ENCODE measurements at regions not wholly inside any gene's neighbourhood (a gene's known extent, or its start where the extent isn't known, plus 50 kb on each side); places are given as distances from the start of the nearest gene placed in this dataset.

DNA sequence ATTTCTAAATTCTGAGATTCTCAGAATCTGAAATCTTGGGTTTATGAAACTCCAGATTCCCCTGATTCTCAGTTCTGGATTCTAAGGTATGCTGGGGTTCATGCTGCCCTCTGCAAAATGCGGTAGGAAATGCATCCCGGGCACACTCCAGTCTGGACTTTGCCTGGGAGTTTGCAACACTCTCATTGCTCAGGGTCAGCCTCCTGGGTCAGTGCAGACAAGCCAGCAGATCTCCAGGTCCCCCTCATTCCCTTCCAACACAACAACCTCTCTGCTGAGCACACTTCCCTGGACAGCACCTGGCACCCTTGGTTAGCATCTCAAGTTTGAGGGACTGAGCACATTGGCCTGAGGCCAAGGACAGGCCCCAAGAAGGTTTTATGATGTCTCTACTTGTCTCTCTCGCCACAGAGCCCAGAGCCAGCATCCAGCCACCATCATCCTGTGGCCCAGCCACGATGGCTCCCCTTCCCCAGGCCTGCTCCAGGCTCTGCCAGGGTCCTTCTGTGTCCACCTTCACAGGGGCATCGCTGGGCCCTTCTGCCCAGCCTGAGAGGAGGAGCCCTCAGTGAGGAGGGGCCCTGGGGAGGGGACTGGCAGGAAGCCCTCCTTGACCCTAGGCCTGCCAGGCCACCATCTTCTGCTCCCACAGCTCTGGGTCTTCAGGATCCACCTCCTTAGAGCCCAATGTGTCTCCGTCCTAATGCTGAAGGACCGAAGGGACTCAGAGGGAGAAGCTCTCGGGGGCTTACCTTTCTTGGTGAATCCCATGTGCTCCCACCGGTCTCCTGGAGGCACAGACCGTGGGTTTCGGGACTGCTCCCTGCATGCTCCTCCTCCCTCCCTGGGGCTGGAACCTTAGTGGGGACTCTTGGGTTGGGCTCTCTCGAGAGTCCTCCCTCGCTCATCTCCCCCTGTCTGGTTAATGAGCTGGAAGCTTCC is 550.7 kb downstream of the PTPRU start:
- H2AFZ ChIP-seq (ENCODE audit: low read depth) = no peak overlapping the region
- H3K4me1 ChIP-seq (ENCODE audit: low read depth, poor library complexity, severe bottlenecking) = no peaks in the 10 kb centered on the region
- peaks cover 21% of the 10 kb centered on the region; the same call in 1 of the 2 replicates for H3K27me3 ChIP-seq (ENCODE audit: insufficient read depth, low read depth)
- no peak overlapping the region for H3K4me3 ChIP-seq (IDR thresholded peaks at IDR 0.05; ENCODE audit: insufficient read depth, low read depth, low read length)
- no peak overlapping the region for H3K4me2 ChIP-seq
- H3K9ac ChIP-seq = no peak overlapping the region
- no peaks in the 10 kb centered on the region for H4K20me1 ChIP-seq (ENCODE audit: insufficient read depth)
- H3K79me2 ChIP-seq (ENCODE audit: insufficient read depth, low read depth) = no peaks in the 10 kb centered on the region
- no peak overlapping the region for H3K27ac ChIP-seq
- TF ChIP-seq CTCF (conservative IDR thresholded peaks at IDR 0.05; ENCODE audit: low read depth, low read length) = no peak
- H3K36me3 ChIP-seq (ENCODE audit: insufficient read depth) = no peaks in the 10 kb centered on the region

GRCh38 chr1:29786195-29786594 is 549.9 kb downstream of the PTPRU start:
- H4K20me1 ChIP-seq (ENCODE audit: insufficient read depth) = no peaks in the 10 kb centered on the region
- H3K27me3 ChIP-seq (ENCODE audit: insufficient read depth, low read depth) = peaks cover 22% of the 10 kb centered on the region; the same call in 1 of the 2 replicates
- no peak overlapping the region for H3K4me3 ChIP-seq (IDR thresholded peaks at IDR 0.05; ENCODE audit: insufficient read depth, low read depth, low read length)
- no peak overlapping the region for H3K4me2 ChIP-seq
- no peak overlapping the region for H3K27ac ChIP-seq
- TF ChIP-seq CTCF (conservative IDR thresholded peaks at IDR 0.05; ENCODE audit: low read depth, low read length) = no peak
- no peaks in the 10 kb centered on the region for H3K36me3 ChIP-seq (ENCODE audit: insufficient read depth)
- H3K79me2 ChIP-seq (ENCODE audit: insufficient read depth, low read depth) = no peaks in the 10 kb centered on the region
- no peaks in the 10 kb centered on the region for H3K4me1 ChIP-seq (ENCODE audit: low read depth, poor library complexity, severe bottlenecking)
- no peak overlapping the region for H2AFZ ChIP-seq (ENCODE audit: low read depth)
- H3K9ac ChIP-seq = no peak overlapping the region

DNA sequence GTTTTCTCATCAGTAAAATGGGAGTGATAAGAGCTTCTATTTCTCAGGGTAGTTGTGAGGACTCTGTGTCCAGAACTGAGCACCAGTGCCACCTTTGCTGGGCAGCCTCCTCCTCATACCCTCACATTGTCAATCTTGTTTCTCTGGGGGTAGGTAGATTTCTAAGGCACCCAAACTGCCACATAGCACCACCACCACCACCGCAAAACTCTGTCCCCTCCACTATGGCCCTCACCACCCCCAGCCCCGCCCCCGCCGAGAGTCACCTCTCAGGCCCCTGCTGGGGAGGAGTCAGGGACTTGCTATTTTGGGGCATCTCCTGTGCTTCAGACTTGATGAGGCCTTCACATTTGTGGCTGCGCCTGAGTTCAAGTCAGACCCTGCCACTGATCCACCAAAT is 549.2 kb downstream of the PTPRU start:
- Histone ChIP-seq H3K27ac (no peak overlapping the region), H4K20me1 (ENCODE audit: insufficient read depth) (no peaks in the 10 kb centered on the region), H3K4me2 (no peak overlapping the region), H3K36me3 (ENCODE audit: insufficient read depth) (no peaks in the 10 kb centered on the region), H3K79me2 (ENCODE audit: insufficient read depth, low read depth) (no peaks in the 10 kb centered on the region), H3K9ac (no peak overlapping the region), H3K4me1 (ENCODE audit: low read depth, poor library complexity, severe bottlenecking) (no peaks in the 10 kb centered on the region), H3K27me3 (ENCODE audit: insufficient read depth, low read depth) (peaks cover 25% of the 10 kb centered on the region; the same call in 1 of the 2 replicates), H2AFZ (ENCODE audit: low read depth) (no peak overlapping the region), H3K4me3 (IDR thresholded peaks at IDR 0.05; ENCODE audit: insufficient read depth, low read depth, low read length) (no peak overlapping the region)
- TF ChIP-seq CTCF (conservative IDR thresholded peaks at IDR 0.05; ENCODE audit: low read depth, low read length) = no peak

DNA sequence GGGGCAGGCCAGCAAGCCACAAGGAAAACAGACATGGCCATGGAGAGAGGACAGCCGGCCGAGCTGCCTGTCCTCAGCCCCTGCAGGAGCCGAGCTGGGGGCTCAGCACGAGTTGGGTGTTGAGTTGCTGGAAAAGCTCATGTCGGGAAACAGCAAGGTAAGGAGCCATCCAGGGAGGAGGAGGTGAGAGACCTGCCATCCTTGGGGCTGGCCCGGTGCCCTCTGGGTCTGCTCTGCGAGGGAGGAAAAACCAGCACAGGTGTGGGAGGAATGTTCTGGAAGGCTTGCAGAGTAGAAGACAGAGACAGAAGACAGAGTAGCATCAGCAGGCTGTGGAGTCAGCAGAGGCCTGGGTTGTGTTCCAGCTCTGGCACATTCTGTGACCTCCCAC is 548.8 kb downstream of the PTPRU start:
- H4K20me1 ChIP-seq (ENCODE audit: insufficient read depth) = no peaks in the 10 kb centered on the region
- H3K79me2 ChIP-seq (ENCODE audit: insufficient read depth, low read depth) = no peaks in the 10 kb centered on the region
- no peak overlapping the region for H3K27ac ChIP-seq
- no peak overlapping the region for H3K9ac ChIP-seq
- no peak overlapping the region for H2AFZ ChIP-seq (ENCODE audit: low read depth)
- no peak overlapping the region for H3K4me3 ChIP-seq (IDR thresholded peaks at IDR 0.05; ENCODE audit: insufficient read depth, low read depth, low read length)
- H3K36me3 ChIP-seq (ENCODE audit: insufficient read depth) = no peaks in the 10 kb centered on the region
- H3K4me1 ChIP-seq (ENCODE audit: low read depth, poor library complexity, severe bottlenecking) = no peaks in the 10 kb centered on the region
- H3K4me2 ChIP-seq = no peak overlapping the region
- no peak for TF ChIP-seq CTCF (conservative IDR thresholded peaks at IDR 0.05; ENCODE audit: low read depth, low read length)
- H3K27me3 ChIP-seq (ENCODE audit: insufficient read depth, low read depth) = peaks cover 25% of the 10 kb centered on the region; the same call in 1 of the 2 replicates

All from KMS-11 (cell line).